Brain pericyte (primary cell): ENCODE measurements at regions not wholly inside any gene's neighbourhood (a gene's known extent, or its start where the extent isn't known, plus 50 kb on each side); places are given as distances from the start of the nearest gene placed in this dataset.
"Not testable (repeated sequence)": the region's sequence is repeated elsewhere in the genome, so short reads cannot be mapped to it uniquely, and the experiment has no call there.

Source experiments
- DNase-seq: peaks from one replicate; pipeline ENCODE4 v3.0.0-alpha.2; 2012; ENCODE audit warnings: low read depth, low spot score

DNA sequence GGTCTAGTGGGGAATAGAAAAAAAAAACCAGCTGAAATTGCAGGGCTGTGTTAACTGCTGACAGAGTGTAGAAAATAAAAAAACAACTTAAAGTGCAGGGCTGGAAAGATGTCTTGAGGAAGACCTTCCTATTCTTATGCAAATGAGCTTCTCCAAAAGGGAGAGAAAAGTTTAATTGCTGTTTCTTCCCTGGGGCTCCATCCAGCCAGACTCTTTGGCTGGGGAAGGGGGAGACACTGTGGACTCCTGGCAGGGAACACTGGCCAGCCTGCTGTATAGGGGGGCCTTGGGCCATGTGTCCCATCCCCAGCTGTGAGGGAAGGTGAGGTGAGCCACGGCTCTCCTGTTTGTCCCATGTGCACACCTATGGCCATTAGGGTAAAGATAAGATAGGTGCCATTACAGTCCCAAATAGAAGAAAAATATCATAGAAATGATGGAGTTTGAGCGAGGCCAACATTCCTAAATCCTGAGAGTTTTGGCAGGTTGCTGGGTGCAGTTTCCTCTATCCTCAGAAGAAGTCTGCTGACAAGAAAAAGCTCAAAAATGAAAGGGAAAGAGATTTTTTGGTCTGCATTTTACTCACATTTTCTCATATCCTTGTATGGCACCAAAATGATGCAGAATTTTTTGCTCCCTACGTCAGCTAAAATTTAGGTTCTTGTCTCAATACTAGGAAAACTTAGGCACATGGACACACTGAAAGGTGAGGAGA lies 901.7 kb downstream of the PLOD2 start:
- no peak for DNase-seq

DNA sequence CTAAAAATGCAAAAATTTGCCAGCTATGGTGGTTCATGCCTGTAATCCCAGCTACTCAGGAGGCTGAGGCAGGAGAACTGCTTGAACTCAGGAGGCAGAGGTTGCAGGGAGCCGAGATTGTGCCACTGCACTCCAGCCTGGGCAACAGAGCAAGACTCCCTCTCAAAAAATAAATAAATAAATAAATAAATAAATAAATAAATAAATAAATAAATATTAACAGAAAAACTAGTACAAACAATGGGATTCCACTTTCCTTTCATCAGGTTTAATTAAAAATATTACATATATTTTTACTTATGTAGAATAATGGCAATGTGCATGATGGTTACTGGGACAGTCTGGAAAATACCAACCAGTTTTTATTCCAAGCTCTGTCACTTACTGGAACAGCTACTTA lies 897.5 kb downstream of the PLOD2 start:
- DNase-seq, result not testable (repeated sequence)

DNA sequence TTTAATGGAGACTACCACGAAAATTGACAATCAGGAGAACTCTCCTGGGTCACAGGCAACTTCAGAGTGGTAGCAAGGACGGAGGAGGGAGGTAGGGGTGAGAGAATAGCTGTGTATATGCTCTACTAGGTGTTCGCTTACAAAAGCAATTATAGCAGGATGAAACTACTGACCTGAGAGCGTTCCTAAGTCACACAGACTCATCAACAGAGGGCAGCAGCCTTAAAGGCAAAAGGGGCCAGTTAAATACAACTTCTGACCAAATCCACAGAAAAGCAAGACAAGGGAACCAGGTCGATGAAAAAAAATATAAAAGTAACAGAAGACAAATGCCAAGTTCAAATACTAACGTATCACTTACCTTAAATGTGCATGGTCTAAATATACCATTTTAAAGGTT lies 894.6 kb downstream of the PLOD2 start:
- no peak for DNase-seq

DNA sequence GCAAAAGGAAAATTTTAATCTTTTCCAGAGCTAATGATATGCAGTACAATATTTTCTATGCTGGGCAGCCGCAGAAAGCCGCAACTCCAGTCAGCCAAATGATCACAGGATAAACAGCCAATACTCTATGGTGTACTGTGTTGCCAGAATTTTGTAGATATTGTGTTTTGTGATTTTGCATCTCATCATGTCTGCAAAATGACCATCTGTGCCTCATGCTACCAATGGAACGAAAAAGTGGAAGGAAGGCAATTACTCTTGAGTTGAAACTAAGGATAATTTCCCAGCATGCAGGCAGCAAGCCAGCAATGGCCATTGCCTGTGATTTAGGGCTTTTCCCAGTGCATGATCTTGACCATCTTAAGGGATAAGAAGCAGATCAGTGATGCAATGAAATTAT lies 891.9 kb downstream of the PLOD2 start:
- no peak for DNase-seq

DNA sequence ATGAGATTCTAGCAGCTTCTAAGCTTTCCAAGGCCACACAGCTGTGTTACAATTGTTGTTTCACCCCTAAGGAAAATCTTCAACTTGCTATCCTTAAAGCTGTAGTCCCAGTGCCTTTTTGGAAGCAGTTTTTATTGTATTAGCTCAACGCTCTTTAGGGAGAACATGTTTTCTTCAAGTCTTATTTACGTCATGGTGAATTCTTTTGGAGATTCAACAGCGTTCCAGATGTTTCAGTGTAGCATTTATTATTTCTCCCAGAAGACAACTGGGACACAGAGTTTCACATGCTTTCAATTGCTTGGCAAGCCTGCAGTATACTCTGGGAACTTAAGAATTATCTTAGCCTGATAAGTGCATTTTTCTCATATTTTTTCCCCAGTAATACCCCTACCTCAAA lies 888.3 kb downstream of the PLOD2 start:
- no peak for DNase-seq

DNA sequence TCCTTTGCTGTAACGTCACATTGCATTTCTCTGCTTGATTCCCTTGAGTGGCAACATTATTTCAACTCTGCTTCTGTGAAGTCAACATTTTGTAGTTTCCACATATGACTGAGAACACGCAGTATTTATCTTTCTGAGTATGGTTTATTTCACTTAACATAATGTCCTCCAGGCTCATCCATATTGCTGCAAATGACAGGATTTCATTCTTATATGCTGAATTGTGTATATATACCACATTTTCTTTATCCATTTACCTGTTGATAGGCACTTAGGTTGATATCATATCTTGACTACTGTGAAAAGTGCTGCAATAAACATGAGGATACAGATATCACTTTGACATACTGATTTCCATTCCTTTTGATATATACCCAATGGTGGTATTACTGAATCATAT lies 878.5 kb downstream of the PLOD2 start:
- no peak for DNase-seq

DNA sequence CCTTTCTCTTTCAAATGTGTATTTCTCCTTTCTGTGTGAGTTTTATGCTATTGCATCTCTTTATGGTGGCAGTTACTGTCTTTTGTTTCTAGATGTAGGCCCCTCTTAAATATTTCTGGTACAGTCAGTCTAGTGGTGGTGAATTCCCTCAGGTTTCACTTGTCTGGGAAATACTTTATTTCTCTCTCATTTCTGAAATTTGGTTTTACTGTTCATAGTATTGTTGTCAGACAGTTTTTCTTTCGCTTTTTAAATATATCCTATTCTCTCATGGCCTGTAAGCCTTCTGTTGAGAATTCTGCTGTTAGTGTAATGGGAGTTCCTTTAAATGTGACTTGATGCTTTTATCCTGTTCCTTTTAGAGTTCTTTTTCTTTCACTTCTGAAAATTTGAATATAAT lies 874.0 kb downstream of the PLOD2 start:
- no peak for DNase-seq

DNA sequence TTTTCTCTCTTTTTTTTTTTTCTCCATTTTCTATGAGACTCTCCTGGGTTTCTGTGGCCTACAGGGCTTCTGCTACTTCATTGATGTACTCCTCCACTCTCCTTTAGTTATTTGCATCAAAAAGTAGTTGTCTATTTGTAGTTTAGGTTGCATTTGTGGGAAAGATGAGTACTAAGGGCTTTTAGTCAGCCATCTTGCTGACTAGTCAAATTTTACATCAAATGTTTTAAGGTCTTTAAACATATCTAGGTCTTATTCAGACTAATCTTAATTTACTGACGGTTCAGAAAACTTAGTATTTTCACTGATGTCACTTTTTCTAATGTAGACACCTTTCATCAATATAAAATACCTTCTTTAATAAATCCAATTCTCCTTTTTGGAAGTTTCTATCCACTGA lies 871.0 kb downstream of the PLOD2 start:
- DNase-seq, result no peak

DNA sequence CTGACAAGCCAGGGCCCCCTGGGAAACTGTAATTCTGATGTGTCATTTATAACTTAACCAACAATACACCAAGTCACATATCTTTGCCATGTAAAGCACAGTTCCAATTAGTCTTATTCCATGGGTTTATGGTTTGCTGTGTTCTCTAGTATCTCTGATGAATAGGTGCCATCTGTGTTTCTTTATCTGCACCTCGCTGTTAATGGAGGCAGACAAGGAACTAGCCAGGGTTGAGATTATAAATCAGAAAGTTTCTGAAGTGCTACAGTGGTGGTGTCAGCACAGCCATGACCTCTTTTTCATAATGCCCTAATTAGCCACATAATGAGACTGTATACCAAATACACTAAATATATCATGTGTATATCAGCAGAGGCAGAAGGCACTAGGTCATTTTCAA lies 866.4 kb downstream of the PLOD2 start:
- no peak for DNase-seq

DNA sequence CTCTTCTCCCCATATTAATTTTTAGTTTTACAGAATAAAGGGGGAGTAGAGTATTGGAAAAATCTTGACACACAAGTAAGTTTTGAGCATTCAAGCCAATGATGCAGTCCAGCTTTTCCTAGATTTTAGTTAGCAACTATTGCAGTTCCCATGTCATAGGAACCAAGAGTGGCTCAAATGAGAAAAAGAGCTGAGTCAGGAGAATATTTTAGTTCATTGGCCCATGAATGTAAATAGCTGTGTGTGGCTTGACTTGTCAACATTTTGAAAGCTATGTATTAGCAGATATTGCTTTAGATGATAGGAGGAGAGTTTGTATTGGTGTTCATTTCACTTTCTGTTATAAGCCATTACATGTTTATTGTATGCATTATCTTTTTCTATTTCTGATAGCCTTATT lies 853.7 kb downstream of the PLOD2 start:
- DNase-seq, result no peak

DNA sequence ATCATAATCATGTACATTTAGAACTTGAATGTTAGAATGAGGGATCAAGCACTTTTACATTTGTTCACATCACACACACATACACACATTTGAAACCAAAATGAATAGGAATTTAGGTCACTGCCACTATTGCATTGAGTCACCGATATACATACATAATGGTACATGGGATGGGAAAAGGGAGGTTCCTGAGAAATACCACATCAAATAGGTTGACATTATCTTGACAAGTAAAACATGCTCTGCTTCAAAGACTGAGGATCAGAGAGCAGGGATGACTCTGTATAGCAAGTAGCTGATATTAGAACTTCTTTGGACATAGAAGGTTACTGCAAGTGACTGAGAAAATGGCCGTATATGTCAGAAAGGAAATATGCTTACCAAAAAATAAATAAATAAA lies 847.2 kb downstream of the PLOD2 start:
- no peak for DNase-seq

DNA sequence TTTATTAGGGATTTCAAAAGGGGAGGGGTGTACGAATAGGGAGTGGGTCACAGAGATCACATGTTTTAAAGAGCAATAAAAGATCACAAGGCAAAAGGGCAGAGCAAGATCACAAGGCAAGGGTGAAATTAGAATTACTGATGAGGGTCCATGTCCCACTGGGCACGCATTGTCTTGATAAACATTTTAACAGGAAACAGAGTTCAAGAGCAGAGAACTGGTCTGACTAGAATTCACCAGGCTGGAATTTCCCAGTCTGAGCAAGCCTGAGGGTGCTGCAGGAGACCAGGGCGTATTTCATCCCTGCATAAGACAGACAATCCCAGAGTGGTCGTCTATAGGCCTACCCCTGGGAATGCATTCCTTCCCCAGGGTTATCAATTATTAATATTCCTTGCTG lies 844.7 kb downstream of the PLOD2 start:
- not testable (repeated sequence) for DNase-seq

DNA sequence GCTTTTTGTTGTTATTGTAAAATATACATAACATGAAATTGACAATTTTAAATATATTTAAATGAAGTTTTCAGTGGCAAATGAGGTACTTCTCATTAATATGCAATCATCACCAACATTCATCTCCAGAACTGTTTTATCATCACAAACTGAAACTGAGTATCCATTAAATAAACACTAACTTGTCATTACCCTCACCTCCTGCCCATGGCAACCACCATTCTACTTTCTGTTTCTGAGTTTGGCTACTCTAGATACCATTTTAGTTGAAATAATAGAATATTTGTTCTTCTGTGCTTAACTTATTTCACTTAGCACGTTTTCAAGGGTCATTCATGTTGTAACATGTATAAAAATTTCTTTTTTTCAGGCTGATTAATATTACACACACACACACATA lies 834.3 kb downstream of the PLOD2 start:
- no peak for DNase-seq

DNA sequence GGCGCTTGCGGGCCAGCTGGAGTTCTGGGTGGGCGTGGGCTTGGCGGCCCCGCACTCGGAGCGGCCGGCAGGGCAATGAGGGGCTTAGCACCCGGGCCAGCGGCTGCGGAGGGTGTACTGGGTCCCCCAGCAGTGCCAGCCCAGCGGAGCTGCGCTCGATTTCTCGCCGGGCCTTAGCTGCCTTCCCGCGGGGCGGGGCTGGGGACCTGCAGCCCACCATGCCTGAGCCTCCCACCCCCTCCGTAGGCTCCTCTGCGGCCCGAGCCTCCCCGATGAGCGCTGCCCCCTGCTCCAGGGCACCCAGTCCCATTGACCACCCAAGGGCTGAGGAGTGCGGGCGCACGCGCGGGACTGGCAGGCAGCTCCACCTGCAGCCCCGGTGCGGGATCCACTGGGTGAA lies 827.6 kb downstream of the PLOD2 start:
- DNase-seq, result not testable (repeated sequence)

DNA sequence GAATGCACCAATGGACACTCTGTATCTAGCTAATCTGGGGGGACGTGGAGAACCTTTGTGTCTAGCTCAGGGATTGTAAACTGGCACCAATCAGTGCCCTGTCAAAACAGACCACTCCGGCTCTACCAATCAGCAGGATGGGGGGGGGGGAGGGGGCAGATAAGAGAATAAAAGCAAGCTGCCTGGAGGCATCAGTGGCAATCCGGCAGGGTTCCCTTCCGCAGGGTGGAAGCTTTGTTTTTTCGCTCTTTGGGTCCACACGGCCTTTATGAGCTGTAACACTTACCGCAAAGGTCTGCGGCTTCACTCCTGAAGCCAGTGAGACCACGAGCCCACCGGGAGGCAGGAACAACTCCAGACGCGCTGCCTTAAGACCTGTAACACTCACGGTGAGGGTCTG lies 827.1 kb downstream of the PLOD2 start:
- no peak for DNase-seq

DNA sequence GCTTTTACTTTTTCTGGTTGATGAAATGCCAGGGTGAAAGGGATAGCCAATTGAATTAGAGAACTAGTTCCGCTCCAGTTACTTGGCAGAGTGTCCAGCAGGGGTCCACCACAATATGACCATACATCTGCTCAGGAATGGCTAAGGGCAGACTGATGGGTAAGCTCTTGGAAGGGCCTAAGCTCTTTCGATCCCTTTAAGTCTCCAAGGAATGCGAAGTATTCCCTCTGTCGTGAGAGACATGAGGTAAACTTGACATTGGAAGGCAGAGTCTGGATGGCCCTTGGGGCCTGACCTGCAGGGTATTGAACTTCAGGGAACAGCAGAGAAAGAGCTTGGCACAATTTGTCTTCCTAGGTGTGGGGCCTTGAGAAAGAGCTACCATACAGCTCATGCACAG lies 805.8 kb downstream of the PLOD2 start:
- DNase-seq, result no peak

DNA sequence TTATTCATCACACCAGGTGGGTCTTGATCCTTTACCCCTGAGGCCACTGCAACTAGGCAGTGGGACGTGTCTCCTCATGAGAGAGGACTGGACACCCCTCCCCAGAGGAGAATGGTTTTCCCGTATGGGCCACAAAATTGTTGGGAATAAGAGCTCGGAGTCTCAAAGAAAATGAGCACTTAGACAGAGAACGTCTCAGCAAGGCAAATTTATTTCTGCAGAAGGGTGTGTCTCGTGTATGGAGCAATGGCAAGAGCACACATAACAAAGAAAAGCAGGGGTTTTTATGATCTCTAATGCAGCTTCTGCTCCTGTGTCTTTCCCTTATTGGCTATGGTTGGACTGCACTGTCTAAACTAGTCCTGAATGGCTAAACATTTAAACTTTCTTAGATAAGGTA lies 803.5 kb downstream of the PLOD2 start:
- no peak for DNase-seq

DNA sequence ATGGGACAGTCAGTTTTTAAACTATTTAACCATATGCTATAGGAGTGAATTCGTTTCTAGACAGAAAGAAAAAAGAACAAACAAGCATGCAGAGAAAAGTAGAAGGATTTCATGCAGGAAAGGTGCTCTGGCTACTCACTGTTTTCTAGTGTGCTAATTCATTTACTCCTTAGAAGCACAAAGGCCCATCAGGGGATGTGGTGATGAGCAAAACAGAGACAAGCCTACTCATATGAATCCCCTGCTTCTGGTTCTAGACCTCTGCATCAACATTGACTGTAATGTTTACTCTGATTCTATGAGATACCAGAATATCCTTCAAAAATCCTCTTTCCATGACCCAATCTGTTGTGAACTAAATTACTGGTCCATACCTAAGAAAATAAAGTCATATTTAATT lies 801.9 kb downstream of the PLOD2 start:
- no peak for DNase-seq

DNA sequence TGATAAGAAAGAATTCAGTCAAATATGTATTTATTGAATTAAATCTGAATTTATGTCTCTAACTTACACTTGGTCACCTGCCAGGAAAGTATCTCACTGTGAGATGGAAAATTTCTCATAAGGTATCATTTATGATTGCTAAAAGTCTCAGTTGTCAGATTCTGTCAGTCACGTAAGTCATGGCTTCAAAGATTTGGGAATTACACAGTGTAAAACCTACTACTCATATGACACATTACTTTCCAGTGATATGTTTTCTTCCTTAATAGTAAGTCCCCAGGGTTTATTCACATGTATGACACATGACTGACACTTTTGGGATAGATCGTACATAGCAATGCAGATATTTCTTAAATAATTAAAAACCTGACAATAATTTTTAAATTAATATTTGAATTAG lies 792.2 kb downstream of the PLOD2 start:
- DNase-seq, result no peak

DNA sequence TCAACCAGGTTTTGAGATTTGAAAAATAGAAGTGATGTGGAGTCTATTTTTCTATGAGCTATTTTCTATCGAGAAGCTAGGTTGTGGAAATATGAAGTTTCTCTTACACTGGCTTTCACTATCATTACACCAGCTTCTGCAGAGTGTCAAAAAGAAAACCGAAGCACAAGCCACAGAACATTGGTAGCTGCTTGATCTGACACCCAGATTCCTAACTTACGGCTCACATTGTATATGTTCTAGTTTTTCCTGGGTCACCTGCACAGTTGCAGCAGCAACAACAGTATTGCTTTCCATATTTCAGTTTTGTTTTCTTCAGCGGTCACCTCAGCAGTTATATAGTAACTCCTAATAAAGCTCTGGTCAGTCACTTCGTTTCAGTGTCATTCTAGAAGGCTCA lies 790.1 kb downstream of the PLOD2 start:
- no peak for DNase-seq

DNA sequence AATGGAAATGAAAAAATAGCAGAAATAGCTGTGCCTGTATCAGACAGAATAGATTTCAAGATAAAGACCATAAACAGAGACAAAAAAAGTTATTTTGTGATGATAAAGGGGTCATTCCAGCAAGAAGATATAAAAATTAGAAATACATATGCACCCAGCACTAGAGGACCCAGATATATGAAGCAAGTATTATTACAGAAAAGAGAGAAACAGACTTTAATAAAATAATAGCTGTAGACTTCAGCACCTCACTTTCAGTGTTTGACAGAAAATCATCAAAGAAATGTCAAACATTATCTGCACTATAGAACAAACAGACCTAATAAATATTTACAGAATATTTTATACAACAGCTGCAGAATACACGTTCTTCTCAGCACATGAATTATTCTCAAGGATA lies 783.7 kb downstream of the PLOD2 start:
- no peak for DNase-seq

DNA sequence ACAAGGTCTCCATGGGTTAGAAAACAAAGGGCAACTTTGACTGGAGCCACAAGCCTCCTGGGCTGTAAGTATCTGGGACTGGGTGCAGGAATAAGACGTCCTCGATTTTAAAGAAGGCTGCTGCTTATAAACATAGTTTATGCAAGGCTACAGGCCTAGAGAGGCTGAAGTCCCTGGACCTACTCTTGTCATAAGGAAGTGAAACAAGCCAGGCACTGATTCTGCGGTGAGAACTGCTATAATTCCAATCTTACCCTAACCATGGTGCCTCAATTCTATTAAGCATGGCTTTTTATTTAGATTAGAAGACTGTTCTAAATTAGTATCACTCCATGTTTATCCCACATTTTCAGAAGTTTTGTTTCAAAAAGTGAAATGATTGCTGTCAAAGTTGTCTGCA lies 777.6 kb downstream of the PLOD2 start:
- no peak for DNase-seq

DNA sequence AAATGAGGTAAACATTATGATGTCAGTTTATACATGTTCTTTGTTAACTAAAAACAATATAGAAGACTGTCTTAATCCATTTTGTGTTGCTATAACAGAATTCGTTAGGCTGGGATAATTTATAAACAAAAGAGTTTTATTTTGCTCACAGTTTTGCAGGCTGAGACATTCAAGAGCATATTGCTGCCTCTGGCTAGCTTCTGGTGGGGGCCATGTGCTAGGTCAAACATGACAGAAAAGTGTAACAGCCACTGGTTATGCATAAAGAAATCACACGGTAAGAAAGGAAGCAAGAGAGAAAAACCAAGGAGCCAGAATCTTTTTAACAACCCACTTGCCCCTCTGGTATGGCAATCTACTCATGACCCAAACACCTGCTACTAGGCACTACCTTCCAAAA lies 776.7 kb downstream of the PLOD2 start:
- DNase-seq, result no peak

DNA sequence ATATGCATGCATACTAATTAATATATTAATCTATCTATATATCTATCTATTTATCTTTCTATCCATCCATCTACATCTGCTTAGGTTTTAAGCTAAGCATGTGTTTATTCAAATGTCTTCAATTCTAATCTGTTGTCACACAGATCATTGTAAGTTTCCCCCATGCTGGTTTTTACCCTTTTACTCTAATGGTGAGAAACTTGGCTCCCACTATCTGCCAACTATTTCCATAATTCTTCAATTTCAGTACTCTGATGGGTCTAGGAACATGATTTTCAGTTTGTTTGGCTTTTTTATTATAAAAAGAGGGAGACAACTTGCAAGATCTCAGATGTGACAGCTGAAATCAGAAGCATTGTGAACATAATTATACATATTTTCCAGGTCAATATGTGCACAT lies 773.8 kb downstream of the PLOD2 start:
- no peak for DNase-seq
